GM23338 (cell line): ENCODE measurements at regions not wholly inside any gene's neighbourhood (a gene's known extent, or its start where the extent isn't known, plus 50 kb on each side); places are given as distances from the start of the nearest gene placed in this dataset.

ENCODE experiments used
- ATAC-seq: fragments of 200-7000 bp; cut with Tn5 transposase; 3 replicates; pipeline ENCODE4 v1.9.1; 2020
- DNase-seq: peaks from one replicate; pipeline ENCODE4 v3.0.0-alpha.2; 2015; ENCODE audit warnings: low spot score
- H2AFZ ChIP-seq: fragments of 200-600 bp; sonication (generic); 2 replicates; pipeline ENCODE4 v1.8.0; 2016; ENCODE audit warnings: antibody characterized with exemption, mild to moderate bottlenecking, moderate library complexity
- H3F3A ChIP-seq: fragments of 200-600 bp; sonication (generic); replicated peaks from 2 replicates; pipeline ENCODE4 v1.8.0; 2017; ENCODE audit warnings: antibody characterized with exemption, mixed run types, low read depth
- H3K27ac ChIP-seq: fragments of 200-600 bp; sonication (generic); 2 replicates; pipeline ENCODE4 v1.6.1; 2016; ENCODE audit warnings: low read depth
- H3K27me3 ChIP-seq: fragments of 200-600 bp; sonication (generic); 2 replicates; pipeline ENCODE4 v1.8.0; 2016; ENCODE audit warnings: mild to moderate bottlenecking, mixed run types, moderate library complexity; ENCODE audit not compliant: insufficient read depth
- H3K36me3 ChIP-seq: fragments of 200-600 bp; sonication (generic); 2 replicates; pipeline ENCODE4 v1.8.0; 2016; ENCODE audit warnings: mild to moderate bottlenecking; ENCODE audit not compliant: insufficient read depth
- H3K4me1 ChIP-seq: fragments of 200-600 bp; sonication (generic); 2 replicates; pipeline ENCODE4 v1.8.0; 2016; ENCODE audit warnings: mild to moderate bottlenecking, moderate library complexity; ENCODE audit not compliant: insufficient read depth
- H3K4me2 ChIP-seq: fragments of 200-600 bp; sonication (generic); 2 replicates; pipeline ENCODE4 v1.7.1; 2017; ENCODE audit warnings: mixed run types
- H3K4me3 ChIP-seq: fragments of 200-600 bp; sonication (generic); 2 replicates; pipeline ENCODE4 v1.6.1; 2016; ENCODE audit warnings: mixed run types
- H3K79me2 ChIP-seq: fragments of 200-600 bp; sonication (generic); replicated peaks from 2 replicates; pipeline ENCODE4 v1.8.0; 2017; ENCODE audit warnings: mild to moderate bottlenecking; ENCODE audit not compliant: insufficient read depth
- H3K9me2 ChIP-seq: fragments of 200-600 bp; sonication (generic); 2 replicates; pipeline ENCODE4 v1.8.0; 2017; ENCODE audit not compliant: insufficient read depth
- H4K20me1 ChIP-seq: fragments of 200-600 bp; sonication (generic); replicated peaks from 2 replicates; pipeline ENCODE4 v1.8.0; 2017; ENCODE audit warnings: mild to moderate bottlenecking; ENCODE audit not compliant: insufficient read depth
- H3K27ac Mint-ChIP-seq: 2 replicates; pipeline ENCODE4 v1.8.0; 2020; ENCODE audit warnings: inconsistent platforms, mild to moderate bottlenecking, moderate library complexity, mixed read lengths
- H3K27me3 Mint-ChIP-seq: 3 replicates; pipeline ENCODE4 v1.8.0; 2022; ENCODE audit warnings: low read depth, mild to moderate bottlenecking, moderate library complexity, mixed read lengths, inconsistent platforms; ENCODE audit not compliant: insufficient read depth, poor library complexity
- H3K36me3 Mint-ChIP-seq: 3 replicates; pipeline ENCODE4 v1.8.0; 2021; ENCODE audit warnings: low read depth, mild to moderate bottlenecking, inconsistent platforms, moderate library complexity, mixed read lengths
- H3K4me1 Mint-ChIP-seq: 3 replicates; pipeline ENCODE4 v1.8.0; 2020; ENCODE audit warnings: mild to moderate bottlenecking, inconsistent platforms, mixed read lengths
- H3K4me3 Mint-ChIP-seq: 3 replicates; pipeline ENCODE4 v1.8.0; 2021; ENCODE audit warnings: moderate library complexity, mild to moderate bottlenecking, inconsistent platforms, mixed read lengths
- H3K9me3 Mint-ChIP-seq: 3 replicates; pipeline ENCODE4 v1.8.0; 2020; ENCODE audit warnings: moderate library complexity, mild to moderate bottlenecking, inconsistent platforms, mixed read lengths
- CREB1 ChIP-seq: fragments of 250-450 bp; sonication (Bioruptor Pico); IDR thresholded peaks from 2 replicates; pipeline ENCODE4 v1.5.0; 2020; ENCODE audit warnings: low read depth, mild to moderate bottlenecking, moderate library complexity
- EZH2 ChIP-seq: fragments of 200-600 bp; sonication (generic); IDR thresholded peaks from one replicate; pipeline ENCODE4 v1.8.0; 2017; ENCODE audit warnings: antibody characterized with exemption, mild to moderate bottlenecking, low read depth; ENCODE audit not compliant: unreplicated experiment
- EZH2phosphoT487 ChIP-seq: fragments of 200-600 bp; sonication (generic); IDR thresholded peaks from one replicate; pipeline ENCODE4 v1.8.1; 2018; ENCODE audit warnings: antibody characterized with exemption; ENCODE audit not compliant: unreplicated experiment
- JUNB ChIP-seq: IDR thresholded peaks from one replicate; pipeline ENCODE4 v1.6.1; 2016; ENCODE audit warnings: antibody characterized with exemption; ENCODE audit not compliant: unreplicated experiment
- NANOG ChIP-seq: IDR thresholded peaks from 2 replicates; pipeline ENCODE4 v1.6.1; 2016; ENCODE audit warnings: antibody characterized with exemption, borderline replicate concordance
- POLR2AphosphoS5 ChIP-seq: IDR thresholded peaks from 2 replicates; pipeline ENCODE4 v1.6.1; 2016; ENCODE audit warnings: antibody characterized with exemption, low read depth
- REST ChIP-seq: IDR thresholded peaks from one replicate; pipeline ENCODE4 v1.6.1; 2018; ENCODE audit warnings: antibody characterized with exemption; ENCODE audit not compliant: unreplicated experiment
- STAT1 ChIP-seq: IDR thresholded peaks from one replicate; pipeline ENCODE4 v1.6.1; 2016; ENCODE audit warnings: antibody characterized with exemption; ENCODE audit not compliant: unreplicated experiment
- ZNF114 ChIP-seq: fragments of 250-450 bp; sonication (Bioruptor Pico); IDR thresholded peaks from 2 replicates; pipeline ENCODE4 v1.5.0; 2020; ENCODE audit warnings: mild to moderate bottlenecking, moderate library complexity
- ZNF331 ChIP-seq: fragments of 250-450 bp; sonication (Bioruptor Pico); IDR thresholded peaks from 2 replicates; pipeline ENCODE4 v1.5.0; 2020; ENCODE audit warnings: low read depth, mild to moderate bottlenecking, moderate library complexity
- ZNF462 ChIP-seq: fragments of 250-450 bp; sonication (Bioruptor Pico); IDR thresholded peaks from 2 replicates; pipeline ENCODE4 v1.5.0; 2020; ENCODE audit warnings: mild to moderate bottlenecking, moderate library complexity
- TF ChIP-seq, protein P1 (sequence below), 2 experiments: fragments of 200-600 bp in 1 of 2; sonication (generic) in 1 of 2; conservative IDR thresholded peaks; 2 replicates each; pipeline versions ENCODE4 v1.5.1 to v1.6.1; 2016 to 2017; ENCODE audit warnings: antibody characterized with exemption in 2 of 2, low read depth in 2 of 2, mild to moderate bottlenecking in 2 of 2, moderate library complexity in 1 of 2
- TF ChIP-seq, protein P2 (sequence below): IDR thresholded peaks from 2 replicates; pipeline ENCODE4 v1.6.1; 2016; ENCODE audit warnings: antibody characterized with exemption

GRCh38 chr1:64398936-64399335, 71.0 kb upstream of the CACHD1 start:
- H2AFZ ChIP-seq: 0 out of 2 replicates have a peak overlapping the region, but pooled peaks have one; percentile 6
- no peak overlapping the region for H3K27ac Mint-ChIP-seq
- H3K4me3 ChIP-seq: no peak overlapping the region
- no peak overlapping the region for H3K4me2 ChIP-seq
- no peaks in the 10 kb centered on the region for H3K36me3 ChIP-seq
- ATAC-seq: no peak
- H3K9me3 Mint-ChIP-seq: no peaks in the 10 kb centered on the region
- H3K27me3 ChIP-seq: no peaks in the 10 kb centered on the region
- no peaks in the 10 kb centered on the region for H3K79me2 ChIP-seq
- H3K27me3 Mint-ChIP-seq: no peaks in the 10 kb centered on the region
- no peak overlapping the region for H3K4me3 Mint-ChIP-seq
- H3F3A ChIP-seq: no peaks in the 10 kb centered on the region
- H3K36me3 Mint-ChIP-seq: no peaks in the 10 kb centered on the region
- H3K9me2 ChIP-seq: peaks cover 5% of the 10 kb centered on the region
- no peak for DNase-seq
- no peak overlapping the region for H3K27ac ChIP-seq
- TF ChIP-seq CREB1 (CRISPR knock-in tag): no peak
- TF ChIP-seq, protein P1, sequence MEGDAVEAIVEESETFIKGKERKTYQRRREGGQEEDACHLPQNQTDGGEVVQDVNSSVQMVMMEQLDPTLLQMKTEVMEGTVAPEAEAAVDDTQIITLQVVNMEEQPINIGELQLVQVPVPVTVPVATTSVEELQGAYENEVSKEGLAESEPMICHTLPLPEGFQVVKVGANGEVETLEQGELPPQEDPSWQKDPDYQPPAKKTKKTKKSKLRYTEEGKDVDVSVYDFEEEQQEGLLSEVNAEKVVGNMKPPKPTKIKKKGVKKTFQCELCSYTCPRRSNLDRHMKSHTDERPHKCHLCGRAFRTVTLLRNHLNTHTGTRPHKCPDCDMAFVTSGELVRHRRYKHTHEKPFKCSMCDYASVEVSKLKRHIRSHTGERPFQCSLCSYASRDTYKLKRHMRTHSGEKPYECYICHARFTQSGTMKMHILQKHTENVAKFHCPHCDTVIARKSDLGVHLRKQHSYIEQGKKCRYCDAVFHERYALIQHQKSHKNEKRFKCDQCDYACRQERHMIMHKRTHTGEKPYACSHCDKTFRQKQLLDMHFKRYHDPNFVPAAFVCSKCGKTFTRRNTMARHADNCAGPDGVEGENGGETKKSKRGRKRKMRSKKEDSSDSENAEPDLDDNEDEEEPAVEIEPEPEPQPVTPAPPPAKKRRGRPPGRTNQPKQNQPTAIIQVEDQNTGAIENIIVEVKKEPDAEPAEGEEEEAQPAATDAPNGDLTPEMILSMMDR (conservative IDR thresholded peaks at IDR 0.05; ENCODE audit: low read depth in 2 of 2): no peak
- no peak for TF ChIP-seq ZNF114 (CRISPR knock-in tag)
- TF ChIP-seq REST: no peak
- TF ChIP-seq STAT1: no peak
- no peak for TF ChIP-seq EZH2phosphoT487
- TF ChIP-seq EZH2: no peak
- TF ChIP-seq JUNB: no peak
- TF ChIP-seq POLR2AphosphoS5: no peak
- no peak for TF ChIP-seq ZNF331 (CRISPR knock-in tag)
- TF ChIP-seq, protein P2, sequence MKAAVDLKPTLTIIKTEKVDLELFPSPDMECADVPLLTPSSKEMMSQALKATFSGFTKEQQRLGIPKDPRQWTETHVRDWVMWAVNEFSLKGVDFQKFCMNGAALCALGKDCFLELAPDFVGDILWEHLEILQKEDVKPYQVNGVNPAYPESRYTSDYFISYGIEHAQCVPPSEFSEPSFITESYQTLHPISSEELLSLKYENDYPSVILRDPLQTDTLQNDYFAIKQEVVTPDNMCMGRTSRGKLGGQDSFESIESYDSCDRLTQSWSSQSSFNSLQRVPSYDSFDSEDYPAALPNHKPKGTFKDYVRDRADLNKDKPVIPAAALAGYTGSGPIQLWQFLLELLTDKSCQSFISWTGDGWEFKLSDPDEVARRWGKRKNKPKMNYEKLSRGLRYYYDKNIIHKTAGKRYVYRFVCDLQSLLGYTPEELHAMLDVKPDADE: no peak
- TF ChIP-seq NANOG: no peak
- no peak for TF ChIP-seq ZNF462 (CRISPR knock-in tag)
- H4K20me1 ChIP-seq: no peaks in the 10 kb centered on the region
- H3K4me1 Mint-ChIP-seq: peaks cover 6% of the 10 kb centered on the region; the same call in 2 of the 3 replicates
- H3K4me1 ChIP-seq: no peaks in the 10 kb centered on the region
